ENCODE measurements at regions not wholly inside any gene's neighbourhood (a gene's known extent, or its start where the extent isn't known, plus 50 kb on each side); places are given as distances from the start of the nearest gene placed in this dataset.

DNA sequence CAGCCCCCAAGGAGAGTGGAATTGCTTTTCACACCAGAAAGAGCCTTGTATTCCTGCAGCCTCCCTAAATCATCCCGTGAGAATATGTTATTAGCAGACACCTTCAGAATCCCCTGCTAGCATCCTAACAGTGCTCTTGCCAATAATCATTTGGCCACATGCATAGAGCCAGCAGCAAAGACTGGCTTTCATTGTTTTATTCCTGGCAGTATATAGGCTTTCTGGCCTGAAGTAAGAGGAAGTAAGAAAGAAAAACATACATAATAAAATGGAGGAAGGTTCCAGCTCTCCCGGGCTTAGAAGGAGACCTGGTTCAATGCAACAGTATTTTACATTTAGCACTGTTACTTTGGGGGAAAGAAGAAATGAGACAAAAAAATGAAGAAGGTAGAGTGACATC is 176.7 kb upstream of the ATF7IP start:
- Histone ChIP-seq H3K4me3 (ENCODE audit: low read depth, low read length) (no peak overlapping the region), H3K27me3 (ENCODE audit: control insufficient read depth, insufficient read depth, low read length) (no peaks in the 10 kb centered on the region), H3K36me3 (ENCODE audit: control insufficient read depth, insufficient read depth, low read length) (no peaks in the 10 kb centered on the region), H3K79me2 (no peaks in the 10 kb centered on the region), H3K9me3 (ENCODE audit: control insufficient read depth, low read length) (no peaks in the 10 kb centered on the region), H3K4me2 (ENCODE audit: low read length) (no peak overlapping the region), H3K9ac (no peak overlapping the region), H3K4me1 (no peaks in the 10 kb centered on the region), H3K27ac (no peak overlapping the region), H2AFZ (no peak overlapping the region)
- TF ChIP-seq, protein P1, sequence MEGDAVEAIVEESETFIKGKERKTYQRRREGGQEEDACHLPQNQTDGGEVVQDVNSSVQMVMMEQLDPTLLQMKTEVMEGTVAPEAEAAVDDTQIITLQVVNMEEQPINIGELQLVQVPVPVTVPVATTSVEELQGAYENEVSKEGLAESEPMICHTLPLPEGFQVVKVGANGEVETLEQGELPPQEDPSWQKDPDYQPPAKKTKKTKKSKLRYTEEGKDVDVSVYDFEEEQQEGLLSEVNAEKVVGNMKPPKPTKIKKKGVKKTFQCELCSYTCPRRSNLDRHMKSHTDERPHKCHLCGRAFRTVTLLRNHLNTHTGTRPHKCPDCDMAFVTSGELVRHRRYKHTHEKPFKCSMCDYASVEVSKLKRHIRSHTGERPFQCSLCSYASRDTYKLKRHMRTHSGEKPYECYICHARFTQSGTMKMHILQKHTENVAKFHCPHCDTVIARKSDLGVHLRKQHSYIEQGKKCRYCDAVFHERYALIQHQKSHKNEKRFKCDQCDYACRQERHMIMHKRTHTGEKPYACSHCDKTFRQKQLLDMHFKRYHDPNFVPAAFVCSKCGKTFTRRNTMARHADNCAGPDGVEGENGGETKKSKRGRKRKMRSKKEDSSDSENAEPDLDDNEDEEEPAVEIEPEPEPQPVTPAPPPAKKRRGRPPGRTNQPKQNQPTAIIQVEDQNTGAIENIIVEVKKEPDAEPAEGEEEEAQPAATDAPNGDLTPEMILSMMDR (IDR thresholded peaks at IDR 0.05) = no peak

DNA sequence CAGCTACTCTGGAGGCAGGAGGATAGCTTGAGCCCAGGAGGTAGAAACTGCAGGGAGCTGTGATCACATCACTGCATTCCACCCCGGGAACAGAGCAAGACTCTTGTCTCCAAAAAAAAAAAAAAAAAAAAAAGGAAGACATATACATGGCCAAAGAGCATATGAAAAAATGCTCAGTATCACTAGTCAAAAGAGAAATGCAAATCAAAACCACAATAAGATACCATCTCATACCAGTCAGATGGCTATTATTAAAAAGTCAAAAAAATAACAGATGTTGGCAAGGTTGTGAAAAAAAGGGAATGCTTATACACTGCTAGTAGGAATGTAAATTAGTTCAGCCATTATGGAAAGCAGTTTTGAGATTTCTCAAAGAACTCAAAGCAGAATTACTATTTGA is 174.8 kb upstream of the ATF7IP start:
- Histone ChIP-seq H3K79me2 (no peaks in the 10 kb centered on the region), H2AFZ (no peak overlapping the region), H3K9ac (no peak overlapping the region), H3K36me3 (ENCODE audit: control insufficient read depth, insufficient read depth, low read length) (no peaks in the 10 kb centered on the region), H3K4me3 (ENCODE audit: low read depth, low read length) (no peak overlapping the region), H3K27me3 (ENCODE audit: control insufficient read depth, insufficient read depth, low read length) (no peaks in the 10 kb centered on the region), H3K27ac (no peak overlapping the region), H3K4me1 (no peaks in the 10 kb centered on the region), H3K9me3 (ENCODE audit: control insufficient read depth, low read length) (no peaks in the 10 kb centered on the region), H3K4me2 (ENCODE audit: low read length) (no peak overlapping the region)
- TF ChIP-seq, protein P1 (IDR thresholded peaks at IDR 0.05) = no peak

DNA sequence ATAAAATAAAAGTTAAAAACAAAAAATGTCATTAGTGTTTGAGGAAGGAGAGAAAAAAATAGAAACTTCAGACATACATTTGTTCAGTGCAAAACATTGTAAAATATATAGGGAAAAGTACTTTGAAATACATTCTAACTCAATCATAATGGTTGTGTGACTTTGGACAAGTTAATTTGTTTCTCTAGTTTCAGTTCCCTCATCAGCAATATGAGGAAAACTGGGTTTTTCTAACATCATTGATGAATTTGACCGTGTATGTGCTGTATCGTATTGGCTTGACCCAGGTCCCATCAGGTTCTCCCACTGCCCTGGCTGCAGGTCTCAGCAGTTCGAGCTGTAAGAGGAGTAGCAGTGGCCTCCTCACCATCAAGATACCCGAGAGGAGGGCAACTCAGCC is 173.9 kb upstream of the ATF7IP start:
- no peaks in the 10 kb centered on the region for H3K4me1 ChIP-seq
- no peak overlapping the region for H2AFZ ChIP-seq
- no peak overlapping the region for H3K27ac ChIP-seq
- no peaks in the 10 kb centered on the region for H3K9me3 ChIP-seq (ENCODE audit: control insufficient read depth, low read length)
- no peak overlapping the region for H3K4me3 ChIP-seq (ENCODE audit: low read depth, low read length)
- H3K36me3 ChIP-seq (ENCODE audit: control insufficient read depth, insufficient read depth, low read length) = no peaks in the 10 kb centered on the region
- no peak overlapping the region for H3K4me2 ChIP-seq (ENCODE audit: low read length)
- no peaks in the 10 kb centered on the region for H3K79me2 ChIP-seq
- TF ChIP-seq, protein P1 (IDR thresholded peaks at IDR 0.05) = no peak
- no peak overlapping the region for H3K9ac ChIP-seq
- no peaks in the 10 kb centered on the region for H3K27me3 ChIP-seq (ENCODE audit: control insufficient read depth, insufficient read depth, low read length)

DNA sequence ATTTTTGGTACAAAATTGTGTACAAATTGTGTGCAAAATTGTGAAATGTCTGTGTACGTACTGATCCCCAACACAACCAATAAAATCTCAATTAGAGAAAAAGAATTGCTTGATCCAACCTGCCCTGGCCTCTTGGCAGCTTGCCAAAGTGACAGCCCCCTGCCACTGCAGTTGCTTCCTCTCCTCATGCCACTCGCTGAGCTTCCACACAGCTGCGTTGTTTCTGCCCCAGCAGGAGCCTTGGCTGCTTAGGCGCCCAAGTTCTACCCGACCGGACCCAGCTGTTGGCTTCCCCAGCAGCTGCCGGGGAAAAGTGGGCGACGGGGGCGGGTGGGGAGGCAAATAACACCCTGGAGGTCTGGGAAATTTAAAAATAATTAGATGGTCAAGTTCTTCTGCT is 171.8 kb upstream of the ATF7IP start:
- Histone ChIP-seq H3K4me3 (ENCODE audit: low read depth, low read length) (no peak overlapping the region), H3K36me3 (ENCODE audit: control insufficient read depth, insufficient read depth, low read length) (no peaks in the 10 kb centered on the region), H3K27me3 (ENCODE audit: control insufficient read depth, insufficient read depth, low read length) (no peaks in the 10 kb centered on the region), H3K9ac (no peak overlapping the region), H3K9me3 (ENCODE audit: control insufficient read depth, low read length) (no peaks in the 10 kb centered on the region), H3K27ac (no peak overlapping the region), H3K4me1 (no peaks in the 10 kb centered on the region), H3K4me2 (ENCODE audit: low read length) (no peak overlapping the region), H3K79me2 (no peaks in the 10 kb centered on the region), H2AFZ (no peak overlapping the region)
- TF ChIP-seq, protein P1 (IDR thresholded peaks at IDR 0.05) = no peak

DNA sequence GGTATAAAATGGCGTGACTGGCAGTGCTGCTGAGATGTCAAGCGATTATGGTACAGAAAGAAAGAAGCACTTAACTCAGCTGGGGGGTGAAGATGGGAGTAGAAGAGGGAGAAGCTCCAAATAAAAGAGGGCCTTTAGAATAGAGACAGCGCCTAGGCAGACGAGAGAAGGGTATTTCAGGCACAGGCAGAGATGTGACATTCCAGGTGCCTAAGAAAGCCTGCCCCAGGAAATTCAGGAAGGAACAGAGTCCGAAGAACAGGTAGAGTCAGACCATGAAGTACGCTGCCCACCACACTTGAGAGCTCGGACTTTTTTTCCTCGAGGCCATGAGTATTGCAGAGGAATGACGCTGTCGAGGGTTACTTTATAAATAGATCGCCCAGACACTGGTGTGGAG is 170.9 kb upstream of the ATF7IP start:
- H3K9me3 ChIP-seq (ENCODE audit: control insufficient read depth, low read length) = no peaks in the 10 kb centered on the region
- no peaks in the 10 kb centered on the region for H3K79me2 ChIP-seq
- TF ChIP-seq, protein P1 (IDR thresholded peaks at IDR 0.05) = no peak
- no peak overlapping the region for H2AFZ ChIP-seq
- H3K9ac ChIP-seq = no peak overlapping the region
- H3K4me2 ChIP-seq (ENCODE audit: low read length) = no peak overlapping the region
- no peaks in the 10 kb centered on the region for H3K27me3 ChIP-seq (ENCODE audit: control insufficient read depth, insufficient read depth, low read length)
- H3K36me3 ChIP-seq (ENCODE audit: control insufficient read depth, insufficient read depth, low read length) = no peaks in the 10 kb centered on the region
- no peak overlapping the region for H3K27ac ChIP-seq
- H3K4me1 ChIP-seq = no peaks in the 10 kb centered on the region
- no peak overlapping the region for H3K4me3 ChIP-seq (ENCODE audit: low read depth, low read length)
